Caki2 (cell line): ENCODE measurements at regions not wholly inside any gene's neighbourhood (a gene's known extent, or its start where the extent isn't known, plus 50 kb on each side); places are given as distances from the start of the nearest gene placed in this dataset.
"Not testable (repeated sequence)": the region's sequence is repeated elsewhere in the genome, so short reads cannot be mapped to it uniquely, and the experiment has no call there.

Source experiments
- DNase-seq: peaks from one replicate; pipeline ENCODE4 v3.0.0-alpha.2; 2015; ENCODE audit warnings: low read depth
- in situ Hi-C: cut with HindIII; loops from 2 replicates; pipeline ENCODE4 v1.10.0; 2016; ENCODE audit warnings: low sequenced_read_pairs, low pct_unique_long_range_greater_than_20kb, mixed read lengths

DNA sequence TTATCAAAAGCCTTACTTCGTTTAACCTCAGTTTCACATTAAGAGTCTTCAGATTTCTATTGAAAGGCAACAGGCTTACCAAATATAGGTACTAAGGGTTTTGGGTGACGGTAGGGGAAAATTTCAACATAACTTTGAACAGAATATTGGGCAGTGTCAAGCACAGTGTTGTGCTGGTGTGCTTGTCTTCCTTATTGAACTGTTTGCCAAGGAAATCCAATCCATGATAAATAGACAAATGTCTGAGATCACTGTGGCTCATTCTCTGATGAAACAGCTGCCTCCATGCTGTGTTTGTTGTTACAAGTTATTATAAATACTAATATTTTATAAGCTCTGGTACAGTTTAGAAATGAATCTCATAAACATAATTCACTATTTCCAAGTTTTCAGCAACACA lies 730.1 kb downstream of the NR2F1-AS1 start:
- in situ Hi-C loops, result no loop called here
- DNase-seq, result no peak

DNA sequence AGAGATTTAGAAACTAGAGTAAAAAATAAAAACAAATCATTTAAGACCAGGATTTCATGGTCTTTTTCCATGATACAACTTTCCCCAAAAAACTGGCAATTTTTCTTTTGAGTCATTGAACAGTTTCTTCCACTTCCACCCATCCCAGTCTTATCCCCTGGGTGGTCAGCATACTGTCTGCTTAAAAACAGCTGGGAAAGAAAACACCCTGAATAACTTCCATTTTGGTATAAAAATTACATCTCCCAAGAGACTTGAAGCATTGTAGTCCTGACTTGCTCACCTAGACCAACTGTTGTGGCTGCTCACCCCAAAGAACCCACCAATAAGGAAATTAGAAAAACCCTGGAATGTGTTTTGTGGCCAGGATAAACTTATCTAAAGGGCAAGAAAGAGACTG lies 731.3 kb downstream of the NR2F1-AS1 start:
- in situ Hi-C loops, result no loop called here
- DNase-seq, result no peak

DNA sequence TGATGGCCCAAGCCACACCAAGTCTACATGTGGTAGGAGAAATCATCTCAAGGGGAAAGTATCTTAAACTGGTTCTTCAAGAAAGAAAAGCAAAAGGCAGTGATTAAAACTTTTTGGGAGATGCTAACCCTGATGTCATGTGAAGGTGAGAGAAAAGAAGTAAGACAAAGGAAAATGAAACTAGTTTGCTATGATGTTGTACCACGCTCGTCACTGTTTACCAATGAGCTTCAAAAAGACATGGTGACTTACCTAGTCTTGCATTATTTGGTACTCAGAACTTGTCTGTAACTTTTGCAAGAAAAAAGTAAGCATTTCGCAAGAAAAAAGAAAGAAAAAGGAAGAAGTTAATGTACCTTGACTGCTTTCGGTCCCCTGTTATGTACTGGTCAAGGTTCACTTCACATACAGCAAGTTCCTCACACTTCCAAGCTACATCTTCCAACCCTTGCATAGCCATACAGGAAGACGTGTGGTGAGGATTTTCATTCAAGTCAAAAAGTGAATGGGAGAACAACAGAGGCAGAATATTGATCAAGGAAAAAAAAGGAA lies 739.3 kb downstream of the NR2F1-AS1 start:
- in situ Hi-C loops, result no loop called here
- peak; percentile 3 for DNase-seq

DNA sequence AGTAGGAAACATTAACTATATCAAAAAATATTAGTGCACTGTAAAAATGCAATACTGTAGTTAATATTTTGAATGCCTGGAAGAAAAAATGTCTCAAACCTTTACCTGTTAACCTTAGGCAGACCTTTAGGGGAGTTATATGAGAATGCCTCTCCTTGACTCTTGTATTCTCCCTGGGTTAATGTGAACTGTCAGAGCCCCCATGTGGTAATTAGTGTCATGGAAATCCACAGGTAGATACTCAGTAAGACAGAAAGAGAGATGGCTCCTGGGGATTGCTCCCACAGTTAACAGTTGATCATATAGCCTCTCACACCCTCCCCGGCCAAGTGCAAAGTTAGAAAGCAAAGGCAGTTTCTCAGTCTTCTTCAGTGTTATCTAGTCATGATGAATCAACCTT lies 742.8 kb downstream of the NR2F1-AS1 start:
- no peak for DNase-seq

DNA sequence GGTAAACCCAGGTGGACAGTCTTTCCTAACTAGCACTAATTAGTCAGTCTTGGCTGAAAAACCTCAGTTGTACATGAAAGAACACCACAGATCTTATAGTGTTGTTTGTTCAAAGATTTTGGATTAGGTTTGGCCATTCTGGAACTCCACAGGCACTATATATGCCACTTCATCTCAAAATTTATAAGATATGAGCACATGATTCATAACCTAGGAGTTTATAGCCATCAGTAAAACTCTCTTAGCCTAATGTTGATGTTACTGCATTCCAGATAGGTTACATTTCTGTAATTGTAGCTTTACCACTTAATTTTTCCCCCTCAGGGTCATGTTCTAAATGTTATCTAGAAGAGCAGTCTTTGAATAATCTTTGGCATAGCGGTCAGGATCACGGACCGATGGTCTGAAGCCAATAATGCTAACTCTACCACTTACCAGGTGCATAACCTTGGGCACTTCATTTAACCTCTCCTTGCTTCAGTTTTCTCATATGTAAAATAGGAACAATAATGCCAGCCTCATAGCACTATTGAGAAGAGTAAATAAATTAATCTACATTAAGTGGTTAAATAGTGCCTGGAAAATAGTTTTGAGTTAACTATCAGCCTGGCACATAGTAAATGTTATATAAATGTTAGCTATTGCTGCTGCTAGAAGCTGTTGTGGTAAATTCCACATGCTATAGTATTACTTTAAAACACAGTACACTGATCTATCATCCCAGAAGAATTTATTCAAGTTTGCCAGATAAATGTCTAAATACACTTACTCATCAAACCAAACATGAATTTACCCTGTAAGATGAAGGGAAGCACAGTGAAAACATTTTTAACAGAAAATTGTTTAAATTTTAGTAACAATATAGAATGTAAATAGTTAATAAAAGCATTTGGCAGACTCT lies 743.9 kb downstream of the NR2F1-AS1 start:
- no peak for DNase-seq
- in situ Hi-C loops, result no loop called here

More for the DNA sequence above, 742.8 kb downstream of the NR2F1-AS1 start:
- in situ Hi-C loops, result no loop called here

DNA sequence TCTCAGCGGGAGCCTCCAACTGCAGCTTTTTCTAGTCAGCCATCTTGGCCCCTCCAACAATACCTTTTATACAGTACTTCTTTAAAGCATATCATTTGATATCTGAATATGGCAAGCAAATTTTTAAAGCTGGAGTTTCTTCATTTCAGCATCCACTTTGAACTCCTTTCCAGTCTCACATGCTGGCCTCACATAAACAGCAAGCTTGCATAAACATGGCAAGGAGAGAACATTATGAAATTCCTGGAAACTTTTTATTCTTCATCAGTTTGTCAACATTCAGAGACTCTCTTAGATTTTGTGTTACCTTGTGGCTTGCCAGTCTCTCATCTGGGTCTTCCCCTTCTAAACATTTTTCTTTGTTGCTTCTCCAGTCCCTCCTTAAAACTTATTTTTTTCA lies 745.3 kb downstream of the NR2F1-AS1 start:
- in situ Hi-C loops, result no loop called here
- DNase-seq, result no peak

DNA sequence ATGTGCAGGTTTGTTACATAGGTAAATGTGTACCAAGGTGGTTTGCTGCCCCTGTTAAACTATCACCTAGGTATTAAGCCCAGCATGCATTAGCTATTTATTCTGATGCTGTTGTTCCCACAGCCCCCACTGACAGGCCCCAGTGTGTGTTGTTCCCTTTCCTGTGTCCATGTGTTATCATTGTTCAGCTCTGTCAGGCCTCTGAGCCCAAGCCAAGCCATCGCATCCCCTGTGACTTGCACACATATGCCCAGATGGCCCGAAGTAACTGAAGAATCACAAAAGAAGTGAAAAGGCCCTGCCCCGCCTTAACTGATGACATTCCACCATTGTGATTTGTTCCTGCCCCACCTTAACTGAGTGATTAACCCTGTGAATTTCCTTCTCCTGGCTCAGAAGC lies 757.5 kb downstream of the NR2F1-AS1 start:
- in situ Hi-C loops, DNase-seq: not testable (repeated sequence)

DNA sequence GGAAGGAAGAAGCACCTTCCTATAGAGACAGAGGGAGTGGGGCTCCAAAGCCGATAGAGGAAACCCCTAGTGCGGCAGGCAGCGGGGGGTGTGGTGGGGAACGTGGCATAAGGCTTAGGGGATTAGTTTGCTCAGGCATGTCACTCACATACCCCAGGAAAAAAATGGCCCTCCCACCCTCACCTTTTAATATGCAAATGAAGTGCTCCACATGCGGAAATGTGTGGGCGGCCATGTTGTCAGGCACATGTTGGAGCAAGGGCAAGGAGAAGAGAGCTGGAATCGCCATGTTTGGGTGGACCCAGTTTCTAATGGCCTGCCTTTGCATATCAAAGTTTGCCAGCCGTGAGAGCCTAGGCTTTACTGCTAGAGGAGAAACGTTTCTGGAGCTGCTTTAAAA lies 758.8 kb downstream of the NR2F1-AS1 start:
- in situ Hi-C loops, result no loop called here
- no peak for DNase-seq

DNA sequence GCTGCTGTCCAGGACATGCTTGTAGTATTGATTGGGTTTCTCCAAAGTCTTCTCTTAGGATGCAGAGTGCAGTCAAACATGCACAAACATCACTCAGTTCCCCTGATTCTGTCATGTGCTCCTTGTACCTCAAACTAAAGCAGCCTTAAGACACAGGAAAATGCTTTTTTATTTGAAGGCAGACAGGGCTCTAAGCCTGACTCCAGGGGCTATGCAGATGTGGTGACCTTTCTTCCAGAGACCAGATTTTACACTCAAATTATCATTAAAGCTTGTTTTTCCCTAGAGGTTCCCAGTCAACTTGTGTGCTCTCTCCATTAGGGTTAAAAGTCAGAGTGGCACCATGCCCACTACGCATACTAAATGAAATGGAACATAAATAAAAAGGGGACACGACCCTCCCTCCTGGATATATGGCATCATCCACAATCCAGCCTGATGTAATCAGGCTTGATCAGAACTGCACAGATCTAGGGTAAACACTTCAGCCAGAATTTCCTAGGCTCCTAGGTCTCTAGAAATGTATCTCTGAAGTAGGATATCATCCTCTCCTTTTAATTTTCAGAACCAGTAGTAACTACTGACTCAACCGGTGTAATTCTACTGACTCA lies 771.1 kb downstream of the NR2F1-AS1 start:
- no peak for DNase-seq
- in situ Hi-C loops, result no loop called here

DNA sequence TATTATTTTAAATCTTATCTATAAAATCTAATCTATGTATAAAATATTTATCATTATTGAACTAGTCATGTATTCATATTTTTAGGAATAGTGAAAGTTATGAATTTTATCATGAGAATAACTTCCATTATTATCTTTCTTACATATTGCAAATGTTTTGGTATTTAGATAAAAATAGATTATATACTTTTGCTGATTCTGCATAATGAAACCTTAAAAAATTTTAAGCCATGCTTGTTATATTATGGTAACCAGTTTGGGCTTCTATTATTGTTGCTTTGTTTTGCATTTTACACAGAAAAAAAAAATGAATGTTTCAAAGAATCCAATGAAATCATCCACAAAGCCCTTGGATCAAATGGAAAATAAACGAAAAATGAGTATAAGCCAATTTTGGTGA lies 772.5 kb downstream of the NR2F1-AS1 start:
- no peak for DNase-seq
- in situ Hi-C loops, result no loop called here

DNA sequence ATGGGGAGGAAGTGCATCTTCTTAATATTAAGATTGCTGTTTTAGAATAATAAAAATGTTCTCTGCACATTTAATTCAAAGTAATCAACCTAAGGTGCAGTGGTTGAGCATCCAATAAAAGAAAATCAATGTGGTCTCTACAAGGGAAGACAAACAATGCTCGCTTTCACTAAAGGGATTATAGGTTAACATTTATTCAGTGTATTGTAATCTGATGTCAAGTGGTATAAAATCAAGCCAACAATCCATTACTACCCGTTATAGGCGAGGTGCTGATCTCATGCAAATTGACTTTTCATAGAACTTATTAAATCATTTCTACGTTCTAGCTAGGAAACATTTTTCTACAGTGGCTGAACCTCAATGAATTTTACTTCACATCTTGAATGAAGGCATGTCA lies 773.9 kb downstream of the NR2F1-AS1 start:
- in situ Hi-C loops, result no loop called here
- DNase-seq, result no peak

DNA sequence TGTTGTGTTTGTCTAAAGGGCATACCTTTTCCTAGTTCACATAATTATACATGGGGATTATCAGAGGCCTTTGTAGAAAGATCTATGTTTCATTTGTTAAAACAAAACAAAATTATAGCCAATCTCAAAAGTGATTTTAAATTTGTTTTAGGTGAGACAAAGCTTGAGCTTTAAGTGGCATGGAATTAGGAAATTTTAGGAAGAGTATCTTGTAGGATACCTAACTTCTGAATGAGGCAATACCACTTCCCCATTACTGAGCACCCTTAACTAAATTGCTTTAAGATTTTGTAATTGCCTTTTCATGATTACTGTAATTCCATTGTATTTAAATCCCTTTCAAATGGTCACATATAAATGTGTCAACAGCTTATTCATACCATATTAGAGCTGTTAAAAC lies 775.6 kb downstream of the NR2F1-AS1 start:
- no peak for DNase-seq
- in situ Hi-C loops, result no loop called here

DNA sequence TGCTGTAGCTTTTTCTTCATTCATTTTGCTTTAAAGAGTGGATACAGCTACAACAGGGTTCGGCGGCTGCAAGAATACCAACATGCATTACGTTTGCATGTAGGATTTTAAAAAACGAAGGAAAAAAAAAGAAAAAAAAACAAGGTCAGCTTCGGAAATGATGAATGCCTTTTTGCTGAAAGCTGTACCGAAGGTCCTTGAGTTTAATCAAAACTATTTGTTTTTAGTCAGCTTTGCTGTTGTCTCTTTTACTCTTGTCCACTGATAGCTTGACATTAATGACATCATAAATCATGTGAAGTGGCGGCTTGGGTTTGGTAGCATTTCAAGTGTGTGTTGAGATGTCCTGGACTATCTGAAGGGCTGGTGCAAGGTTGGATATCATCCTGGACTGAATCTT lies 779.1 kb downstream of the NR2F1-AS1 start:
- in situ Hi-C loops, result no loop called here
- DNase-seq, result no peak

DNA sequence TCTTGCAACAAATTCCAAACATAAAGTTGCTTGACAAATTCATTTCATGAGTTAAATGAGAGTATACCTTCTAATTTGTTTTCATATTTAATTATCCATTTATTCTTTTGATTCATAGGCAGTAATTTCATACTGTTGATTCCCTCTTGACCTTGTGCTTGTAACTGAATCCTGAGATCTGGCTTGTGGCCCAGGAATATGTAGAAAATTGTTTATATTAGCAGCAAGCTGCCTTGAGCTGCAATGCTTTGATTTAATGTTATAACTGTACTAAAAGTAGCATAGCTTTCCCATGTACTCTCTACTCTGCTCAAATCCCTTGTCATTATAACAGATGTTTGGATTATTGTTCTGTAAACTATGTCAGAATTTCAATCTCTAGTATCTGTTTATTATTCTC lies 780.7 kb downstream of the NR2F1-AS1 start:
- no peak for DNase-seq
- in situ Hi-C loops, result no loop called here

DNA sequence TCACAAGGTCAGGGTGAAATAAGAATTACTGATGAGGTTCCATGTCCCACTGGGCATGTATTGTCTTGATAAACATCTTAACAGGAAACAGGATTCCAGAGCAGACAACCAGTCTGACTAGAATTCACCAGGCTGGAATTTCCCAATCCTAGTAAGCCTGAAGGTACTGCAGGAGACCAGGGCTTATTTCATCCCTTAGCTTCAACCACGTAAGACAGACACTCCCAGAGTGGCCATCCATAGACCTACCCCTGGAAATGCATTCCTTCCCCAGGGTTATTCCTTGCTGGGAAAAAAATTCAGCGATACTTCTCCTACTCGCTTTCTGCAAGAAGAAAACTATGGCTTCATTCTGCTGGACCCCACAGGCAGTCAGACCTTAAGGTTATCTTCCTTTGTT lies 785.4 kb downstream of the NR2F1-AS1 start:
- DNase-seq, result no peak
- in situ Hi-C loops, result no loop called here

DNA sequence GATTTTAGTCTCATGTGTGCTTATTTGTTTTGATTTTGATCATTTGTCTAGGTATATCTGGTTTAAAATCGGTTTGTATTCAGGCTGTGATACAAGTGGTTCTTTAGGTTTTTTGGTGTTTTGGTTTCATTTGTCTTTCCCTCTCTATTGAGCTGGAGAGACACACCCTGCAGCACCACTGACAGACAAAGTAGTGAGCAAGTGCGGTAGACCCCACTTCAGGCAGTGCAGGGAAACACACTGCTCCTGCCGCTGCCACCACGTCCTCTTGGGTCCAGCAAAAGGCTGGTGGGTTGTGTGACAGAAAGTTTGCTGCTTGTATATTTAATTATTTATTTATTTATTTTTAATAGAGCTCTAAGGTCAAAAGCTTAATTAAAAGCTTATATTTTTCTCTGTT lies 801.0 kb downstream of the NR2F1-AS1 start:
- in situ Hi-C loops, result no loop called here
- DNase-seq, result no peak

DNA sequence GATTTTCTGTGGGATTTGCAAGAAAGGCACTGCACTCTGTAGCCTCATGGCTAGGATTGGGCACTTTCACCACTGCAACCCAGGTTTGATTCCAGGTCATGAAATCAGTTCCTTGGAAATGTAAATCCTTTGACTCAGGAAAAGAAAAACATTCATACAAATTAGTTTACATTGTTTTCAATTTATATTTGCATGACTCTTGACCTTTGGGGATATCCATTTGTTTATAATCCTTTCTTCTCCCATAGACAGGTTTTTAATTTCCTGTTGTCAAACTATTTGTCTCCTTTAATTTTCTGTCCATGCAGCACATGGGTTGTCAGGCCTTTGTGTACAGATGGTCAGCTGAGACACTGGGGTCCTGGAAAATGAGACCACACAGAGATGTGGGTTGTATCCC lies 801.5 kb downstream of the NR2F1-AS1 start:
- DNase-seq, result no peak
- in situ Hi-C loops, result no loop called here

DNA sequence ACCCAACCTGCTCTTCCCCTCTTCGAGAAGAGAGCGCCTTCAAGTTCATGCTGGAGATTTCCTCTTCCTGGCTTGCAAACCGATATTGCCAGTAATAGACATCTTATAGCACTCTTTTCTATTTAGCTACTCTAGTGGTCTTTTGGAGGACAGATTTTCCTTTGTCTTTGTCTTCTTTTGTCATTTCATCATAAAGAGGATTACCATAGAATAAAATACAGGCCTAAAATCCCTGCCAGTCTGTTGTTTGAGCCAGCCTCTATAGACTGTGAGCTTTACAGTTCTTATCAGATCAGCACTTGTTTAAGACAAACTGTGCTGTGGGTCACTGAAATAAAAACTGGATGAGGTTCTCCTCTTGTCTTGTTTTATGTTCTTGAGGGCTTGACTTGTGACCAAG lies 802.8 kb downstream of the NR2F1-AS1 start:
- no peak for DNase-seq
- in situ Hi-C loops, result no loop called here

DNA sequence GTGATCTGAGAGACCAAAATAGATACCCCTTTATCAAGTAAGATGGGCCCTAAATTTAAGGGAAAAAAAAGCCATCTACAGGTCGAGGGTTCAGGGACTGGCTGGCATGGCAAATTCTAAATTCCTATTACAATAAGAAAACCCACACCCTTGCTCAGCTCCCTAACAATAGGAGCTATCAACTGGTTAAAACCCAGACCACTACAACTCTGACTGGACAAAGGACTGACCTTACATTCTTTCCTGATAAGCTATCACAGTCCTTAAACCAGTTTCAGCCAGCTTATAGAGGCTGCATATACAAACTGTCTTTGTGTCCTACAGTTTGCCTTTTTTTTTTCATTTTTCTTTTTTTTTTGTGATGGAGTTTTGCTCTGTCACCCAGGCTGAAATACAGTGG lies 803.6 kb downstream of the NR2F1-AS1 start:
- no peak for DNase-seq
- in situ Hi-C loops, result no loop called here
